ENCODE measurements at regions not wholly inside any gene's neighbourhood (a gene's known extent, or its start where the extent isn't known, plus 50 kb on each side); places are given as distances from the start of the nearest gene placed in this dataset.

GRCh38 chr17:45704251-45704650, 79.9 kb upstream of the CRHR1 start:
- H3K36me3 ChIP-seq (ENCODE audit: control insufficient read depth, insufficient read depth, low read length): no peaks in the 10 kb centered on the region
- H3K27me3 ChIP-seq (replicated peaks; ENCODE audit: control insufficient read depth, insufficient read depth, low read length): peaks cover 2% of the 10 kb centered on the region
- TF ChIP-seq CTCF (IDR thresholded peaks at IDR 0.05; ENCODE audit: insufficient read depth, low read length, poor library complexity, severe bottlenecking): no peak
- DNase-seq (ENCODE audit: extremely low read depth, insufficient read length): no peak
- no peak overlapping the region for H3K4me3 ChIP-seq (replicated peaks; ENCODE audit: low read depth, low read length)

- no peak for TF ChIP-seq CTCF (IDR thresholded peaks at IDR 0.05; ENCODE audit: insufficient read depth, low read length, poor library complexity, severe bottlenecking)
- Histone ChIP-seq H3K4me3 (replicated peaks; ENCODE audit: low read depth, low read length) (no peak overlapping the region), H3K36me3 (ENCODE audit: control insufficient read depth, insufficient read depth, low read length) (no peaks in the 10 kb centered on the region), H3K27me3 (replicated peaks; ENCODE audit: control insufficient read depth, insufficient read depth, low read length) (no peaks in the 10 kb centered on the region; the same call in none of the 2 replicates)
- DNase-seq (ENCODE audit: extremely low read depth, insufficient read length): no peak
Measured at GRCh38 chr17:45705123-45706009, 78.8 kb upstream of the CRHR1 start.

GRCh38 chr17:45706033-45706432, 78.1 kb upstream of the CRHR1 start:
- TF ChIP-seq CTCF (IDR thresholded peaks at IDR 0.05; ENCODE audit: insufficient read depth, low read length, poor library complexity, severe bottlenecking): no peak
- H3K27me3 ChIP-seq (replicated peaks; ENCODE audit: control insufficient read depth, insufficient read depth, low read length): no peaks in the 10 kb centered on the region; the same call in none of the 2 replicates
- no peak overlapping the region for H3K4me3 ChIP-seq (replicated peaks; ENCODE audit: low read depth, low read length)
- no peaks in the 10 kb centered on the region for H3K36me3 ChIP-seq (ENCODE audit: control insufficient read depth, insufficient read depth, low read length)
- DNase-seq (ENCODE audit: extremely low read depth, insufficient read length): no peak

GRCh38 chr17:45708707-45709290, 75.3 kb upstream of the CRHR1 start:
- no peaks in the 10 kb centered on the region; the same call in none of the 2 replicates for H3K27me3 ChIP-seq (replicated peaks; ENCODE audit: control insufficient read depth, insufficient read depth, low read length)
- DNase-seq (ENCODE audit: extremely low read depth, insufficient read length): no peak
- no peaks in the 10 kb centered on the region for H3K36me3 ChIP-seq (ENCODE audit: control insufficient read depth, insufficient read depth, low read length)
- TF ChIP-seq CTCF (IDR thresholded peaks at IDR 0.05; ENCODE audit: insufficient read depth, low read length, poor library complexity, severe bottlenecking): no peak
- no peak overlapping the region for H3K4me3 ChIP-seq (replicated peaks; ENCODE audit: low read depth, low read length)

GRCh38 chr17:45709728-45710288, 74.3 kb upstream of the CRHR1 start:
- TF ChIP-seq CTCF (IDR thresholded peaks at IDR 0.05; ENCODE audit: insufficient read depth, low read length, poor library complexity, severe bottlenecking): no peak
- H3K27me3 ChIP-seq (replicated peaks; ENCODE audit: control insufficient read depth, insufficient read depth, low read length): no peaks in the 10 kb centered on the region; the same call in none of the 2 replicates
- no peak for DNase-seq (ENCODE audit: extremely low read depth, insufficient read length)
- H3K36me3 ChIP-seq (ENCODE audit: control insufficient read depth, insufficient read depth, low read length): no peaks in the 10 kb centered on the region
- no peak overlapping the region for H3K4me3 ChIP-seq (replicated peaks; ENCODE audit: low read depth, low read length)

Data from GM06990 (cell line).